ENCODE measurements at regions not wholly inside any gene's neighbourhood (a gene's known extent, or its start where the extent isn't known, plus 50 kb on each side); places are given as distances from the start of the nearest gene placed in this dataset.

- TF ChIP-seq CTCF (IDR thresholded peaks at IDR 0.05): no peak
- no peak overlapping the region for H3K27ac ChIP-seq
- H3K4me3 ChIP-seq: no peak overlapping the region
- no peak for DNase-seq (ENCODE audit: low spot score)
Measured at GRCh38 chr6:122114717-122115116, 284.7 kb upstream of the HSF2 start.

GRCh38 chr6:122116119-122116834 is 283.2 kb upstream of the HSF2 start:
- Histone ChIP-seq H3K27ac (no peak overlapping the region), H3K4me3 (no peak overlapping the region)
- no peak for DNase-seq (ENCODE audit: low spot score)
- no peak for TF ChIP-seq CTCF (IDR thresholded peaks at IDR 0.05)

- no peak overlapping the region for H3K27ac ChIP-seq
- DNase-seq (ENCODE audit: low spot score): no peak
- TF ChIP-seq CTCF (IDR thresholded peaks at IDR 0.05): no peak
- H3K4me3 ChIP-seq: no peak overlapping the region
Measured at GRCh38 chr6:122116835-122117627, 282.4 kb upstream of the HSF2 start.

GRCh38 chr6:122118945-122119506 is 280.4 kb upstream of the HSF2 start:
- Histone ChIP-seq H3K27ac (no peak overlapping the region), H3K4me3 (no peak overlapping the region)
- DNase-seq (ENCODE audit: low spot score): no peak
- TF ChIP-seq CTCF (IDR thresholded peaks at IDR 0.05): no peak

GRCh38 chr6:122122202-122122601 is 277.2 kb upstream of the HSF2 start:
- H3K27ac ChIP-seq: no peak overlapping the region
- no peak for DNase-seq (ENCODE audit: low spot score)
- no peak for TF ChIP-seq CTCF (IDR thresholded peaks at IDR 0.05)
- H3K4me3 ChIP-seq: no peak overlapping the region

GRCh38 chr6:122122686-122123085 is 276.8 kb upstream of the HSF2 start:
- no peak for DNase-seq (ENCODE audit: low spot score)
- Histone ChIP-seq H3K4me3 (no peak overlapping the region), H3K27ac (no peak overlapping the region)
- TF ChIP-seq CTCF (IDR thresholded peaks at IDR 0.05): no peak
